Heart left ventricle (tissue), 16 donors: ENCODE measurements at regions not wholly inside any gene's neighbourhood (a gene's known extent, or its start where the extent isn't known, plus 50 kb on each side); places are given as distances from the start of the nearest gene placed in this dataset.
"Not testable (repeated sequence)": the region's sequence is repeated elsewhere in the genome, so short reads cannot be mapped to it uniquely, and the experiment has no call there.

Experiments
- ATAC-seq, 4 donors: fragments of 200-7000 bp; cut with Tn5 transposase; one replicate each; pipeline ENCODE4 v1.9.1; 2020 to 2022; ENCODE audit warnings: moderate library complexity in 4 of 4, mild to moderate bottlenecking in 3 of 4, moderate number of reproducible peaks in 1 of 4
- DNase-seq, 5 donors: peaks; one replicate each; pipeline ENCODE4 v3.0.0-alpha.2; 2020
- H3K27ac ChIP-seq, 12 donors: fragments of 200-600 bp; sonication (generic) in 4 of 12; one replicate each; pipeline versions ENCODE4 v1.5.0 to v1.8.0; 2016 to 2022; ENCODE audit warnings: mild to moderate bottlenecking in 2 of 12
- H3K27me3 ChIP-seq, 9 donors: fragments of 200-600 bp; sonication (generic) in 2 of 9; one replicate each; pipeline versions ENCODE4 v1.5.1 to v1.8.0; 2016 to 2022; ENCODE audit warnings: mild to moderate bottlenecking in 3 of 9
- H3K36me3 ChIP-seq, 9 donors: fragments of 200-600 bp; sonication (generic) in 2 of 9; one replicate each; pipeline versions ENCODE4 v1.5.0 to v1.8.0; 2018 to 2022; ENCODE audit warnings: mild to moderate bottlenecking in 2 of 9
- H3K4me1 ChIP-seq, 12 donors: fragments of 200-600 bp; sonication (generic) in 4 of 12; one replicate each; pipeline versions ENCODE4 v1.5.0 to v1.8.0; 2016 to 2022; ENCODE audit warnings: mild to moderate bottlenecking in 3 of 12
- H3K4me3 ChIP-seq, 12 donors: fragments of 200-600 bp; sonication (generic) in 4 of 12; one replicate each; pipeline versions ENCODE4 v1.5.0 to v1.8.0; 2017 to 2022; ENCODE audit warnings: mild to moderate bottlenecking in 9 of 12, moderate library complexity in 4 of 12
- H3K9me3 ChIP-seq, 12 donors: fragments of 200-600 bp; sonication (generic) in 4 of 12; one replicate each; pipeline versions ENCODE4 v1.5.0 to v1.8.0; 2016 to 2022; ENCODE audit warnings: mild to moderate bottlenecking in 1 of 12
- POLR2A ChIP-seq, 2 donors: fragments of 450-650 bp; IDR thresholded peaks; one replicate each; pipeline ENCODE4 v1.6.1; 2017; ENCODE audit warnings: antibody characterized with exemption in 2 of 2, mild to moderate bottlenecking in 2 of 2, moderate library complexity in 2 of 2
- WGBS, 4 donors: extraction: QIAGEN DNeasy Blood & Tissue Kit in 2 of 4; methylation state at CpG; one replicate each; pipeline versions ENCODE4 v1.1.5 to v1.1.7; 2013 to 2018; 5-methylcytosine and 5-hydroxymethylcytosine counted together
- intact Hi-C, 10 donors: fragments of 100-400 bp; cut with DNase I; formaldehyde crosslinking; loops; one replicate each; pipeline versions ENCODE4 v1.11.1 to v1.14.2; 2022
- TF ChIP-seq, protein P1 (sequence below), 12 donors: fragments of 200-600 bp; sonication (generic) in 4 of 12; IDR thresholded peaks; one replicate each; pipeline versions ENCODE4 v1.5.0 to v1.8.0; 2018 to 2022; ENCODE audit warnings: antibody characterized with exemption in 12 of 12, mild to moderate bottlenecking in 5 of 12
- donor health status: ischemic (EF 13 %, LVEDD 7.1; RV severe dilation, severe dysfunction).
- donor health status: healthy with polysubstance abuse.
- donor health status: DM: no; HTN: yes; CAD: no.
- donor health status: DM: no; HTN: no; CAD: no.
- donor health status: ischemic (EF 25% LVEDD 6.9; RV normal size, moderate dysfunction).
- donor health status: ischemic (EF 25% LVEDD 5.7; RV mildly dilated, moderate dysfunction).
- donor health status: healthy.
- donor health status: DM: yes; HTN: yes; CAD: no.
- donor health status: ischemic (EF 35%, LVEDD 5.7; RV mildly dilated, moderate dysfunction).
- donor health status: nonischemic (EF 11% LVEDD 7.7; RV severe dilation, severe dysfunction).
- donor health status: DM: yes; HTN: yes; CAD: no.
- donor health status: PGD.
- donor health status: ischemic (EF 29% LVEDD 5.4; RV normal size, mild dysfunction).
- donor health status: nonischemic (EF 23%, LVEDD 6.1; RV moderate dilation, normal function).

DNA sequence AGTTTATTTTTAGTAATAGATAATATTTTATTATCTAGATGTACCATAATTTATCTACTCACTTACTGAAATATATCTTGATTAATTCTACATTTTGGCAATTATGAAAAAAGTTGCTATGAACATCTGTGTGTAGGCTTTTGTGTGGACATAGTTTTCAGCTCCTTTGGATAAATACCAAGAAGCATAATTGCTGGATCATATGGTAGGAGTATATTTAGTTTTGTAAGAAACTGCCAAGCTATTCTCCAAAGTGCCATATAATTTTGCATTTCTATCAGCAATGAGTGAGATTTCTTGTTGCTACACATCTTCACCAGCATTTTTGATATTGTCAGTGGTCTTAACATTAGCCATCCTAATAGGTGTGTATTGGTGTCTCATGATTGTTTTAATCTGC is 882.6 kb upstream of the GRIA3 start:
- ATAC-seq (no peak), DNase-seq (no peak)
- H3K27me3 ChIP-seq = no peaks in the 10 kb centered on the region
- no peaks in the 10 kb centered on the region for H3K4me1 ChIP-seq
- no peak overlapping the region for H3K27ac ChIP-seq
- no peaks in the 10 kb centered on the region for H3K36me3 ChIP-seq
- no peak overlapping the region for H3K4me3 ChIP-seq
- peaks cover 0 to 18% (median 0%) of the 10 kb centered on the region in 12 donors for H3K9me3 ChIP-seq
- TF ChIP-seq, protein P1, sequence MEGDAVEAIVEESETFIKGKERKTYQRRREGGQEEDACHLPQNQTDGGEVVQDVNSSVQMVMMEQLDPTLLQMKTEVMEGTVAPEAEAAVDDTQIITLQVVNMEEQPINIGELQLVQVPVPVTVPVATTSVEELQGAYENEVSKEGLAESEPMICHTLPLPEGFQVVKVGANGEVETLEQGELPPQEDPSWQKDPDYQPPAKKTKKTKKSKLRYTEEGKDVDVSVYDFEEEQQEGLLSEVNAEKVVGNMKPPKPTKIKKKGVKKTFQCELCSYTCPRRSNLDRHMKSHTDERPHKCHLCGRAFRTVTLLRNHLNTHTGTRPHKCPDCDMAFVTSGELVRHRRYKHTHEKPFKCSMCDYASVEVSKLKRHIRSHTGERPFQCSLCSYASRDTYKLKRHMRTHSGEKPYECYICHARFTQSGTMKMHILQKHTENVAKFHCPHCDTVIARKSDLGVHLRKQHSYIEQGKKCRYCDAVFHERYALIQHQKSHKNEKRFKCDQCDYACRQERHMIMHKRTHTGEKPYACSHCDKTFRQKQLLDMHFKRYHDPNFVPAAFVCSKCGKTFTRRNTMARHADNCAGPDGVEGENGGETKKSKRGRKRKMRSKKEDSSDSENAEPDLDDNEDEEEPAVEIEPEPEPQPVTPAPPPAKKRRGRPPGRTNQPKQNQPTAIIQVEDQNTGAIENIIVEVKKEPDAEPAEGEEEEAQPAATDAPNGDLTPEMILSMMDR (IDR thresholded peaks at IDR 0.05) = no peak
- TF ChIP-seq POLR2A (IDR thresholded peaks at IDR 0.05) = no peak
- intact Hi-C loops = no loop called here

GRCh38 chrX:122303761-122304160 is 880.3 kb upstream of the GRIA3 start:
- Histone ChIP-seq H3K9me3 (peaks cover 0 to 18% (median 0%) of the 10 kb centered on the region in 12 donors), H3K27ac (no peak overlapping the region), H3K27me3 (no peaks in the 10 kb centered on the region), H3K36me3 (no peaks in the 10 kb centered on the region), H3K4me3 (no peak overlapping the region), H3K4me1 (no peaks in the 10 kb centered on the region)
- DNase-seq = no peak
- ATAC-seq = no peak
- no peak for TF ChIP-seq POLR2A (IDR thresholded peaks at IDR 0.05)
- TF ChIP-seq, protein P1 (IDR thresholded peaks at IDR 0.05) = no peak
- intact Hi-C loops = no loop called here

- intact Hi-C loops = no loop called here
- no peak for DNase-seq
- 70 to 82% (median 77%) methylated on average over 3 of the region's 3 CpGs for WGBS, 4 donors
Observed at GRCh38 chrX:122344816-122345215, 839.3 kb upstream of the GRIA3 start.

DNA sequence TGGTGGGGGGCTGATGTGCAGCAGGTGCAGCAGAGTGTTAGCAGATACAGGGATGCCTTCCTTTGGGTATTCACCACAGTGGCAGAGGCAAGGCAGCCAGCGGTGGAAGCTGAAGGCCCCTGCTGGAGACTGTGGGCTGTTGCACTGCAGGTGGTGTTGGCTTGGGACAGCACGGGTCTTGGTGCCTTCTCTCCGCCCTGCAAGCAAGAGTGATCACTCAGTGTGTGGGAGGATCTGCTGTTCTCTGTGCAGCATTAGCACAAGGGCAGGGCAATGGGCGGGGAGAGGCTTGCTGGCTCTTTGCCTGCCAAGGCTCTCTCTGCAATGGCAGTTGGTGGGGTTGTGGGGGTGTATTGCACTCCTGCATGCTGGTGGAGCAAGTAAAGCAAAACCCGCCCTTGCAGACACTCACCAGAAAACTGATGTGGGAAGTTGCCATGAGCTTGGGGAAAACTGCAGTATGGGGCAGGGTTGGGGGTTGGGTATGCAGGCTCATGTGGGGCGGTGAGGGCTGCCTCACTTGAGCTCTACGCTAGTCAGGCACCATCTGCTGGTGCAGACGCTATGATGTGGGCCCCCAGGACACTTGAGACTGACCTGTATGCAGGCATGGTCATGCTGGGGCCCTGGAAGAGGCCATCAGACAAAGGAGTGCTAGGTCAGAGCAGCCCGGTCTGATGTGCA is 820.8 kb upstream of the GRIA3 start:
- 58 to 74% (median 64%) methylated on average over 7 to 9 of the region's 9 CpGs for WGBS, 4 donors
- H3K4me1 ChIP-seq = no peaks in the 10 kb centered on the region
- DNase-seq (no peak), ATAC-seq (no peak)
- H3K36me3 ChIP-seq = no peaks in the 10 kb centered on the region
- H3K27me3 ChIP-seq = no peaks in the 10 kb centered on the region
- no peak overlapping the region for H3K27ac ChIP-seq
- intact Hi-C loops = no loop called here
- H3K9me3 ChIP-seq = no peaks in the 10 kb centered on the region
- no peak overlapping the region for H3K4me3 ChIP-seq
- TF ChIP-seq POLR2A (IDR thresholded peaks at IDR 0.05) = no peak
- TF ChIP-seq, protein P1 (IDR thresholded peaks at IDR 0.05) = no peak

More at GRCh38 chrX:122344816-122345215, 839.3 kb upstream of the GRIA3 start:
- H3K4me1 ChIP-seq = no peaks in the 10 kb centered on the region
- no peaks in the 10 kb centered on the region for H3K36me3 ChIP-seq
- H3K27ac ChIP-seq = no peak overlapping the region
- no peaks in the 10 kb centered on the region for H3K27me3 ChIP-seq
- no peak for ATAC-seq
- no peak overlapping the region for H3K4me3 ChIP-seq
- TF ChIP-seq, protein P1 (IDR thresholded peaks at IDR 0.05) = no peak
- TF ChIP-seq POLR2A (IDR thresholded peaks at IDR 0.05) = no peak
- no peaks in the 10 kb centered on the region for H3K9me3 ChIP-seq

GRCh38 chrX:122375533-122375932 is 808.5 kb upstream of the GRIA3 start:
- DNase-seq, H3K36me3 ChIP-seq, H3K9me3 ChIP-seq, ATAC-seq, H3K4me1 ChIP-seq, intact Hi-C loops, H3K4me3 ChIP-seq, H3K27me3 ChIP-seq, H3K27ac ChIP-seq: not testable (repeated sequence)
- WGBS, 4 donors = 86 to 94% (median 91%) methylated on average over 13 of the region's 13 CpGs
